GM12864 (cell line): ENCODE measurements at regions not wholly inside any gene's neighbourhood (a gene's known extent, or its start where the extent isn't known, plus 50 kb on each side); places are given as distances from the start of the nearest gene placed in this dataset.

ENCODE experiments used
- DNase-seq: peaks from one replicate; pipeline ENCODE4 v3.0.0-alpha.2; 2011; ENCODE audit warnings: low read depth
- H3K4me3 ChIP-seq: 2 replicates; pipeline ENCODE4 v1.5.1; 2011; ENCODE audit warnings: mild to moderate bottlenecking, low read depth, low read length, control low read depth
- CTCF ChIP-seq: IDR thresholded peaks from 2 replicates; pipeline ENCODE4 v1.5.1; 2011; ENCODE audit warnings: low read depth, mild to moderate bottlenecking, moderate library complexity, low read length, control low read depth, inconsistent platforms; ENCODE audit errors: missing control alignments

- H3K4me3 ChIP-seq: no peak overlapping the region
- TF ChIP-seq CTCF: no peak
- DNase-seq: no peak
These were observed 1006.4 kb downstream of the ARAP2 start for GRCh38 chr4:35237924-35238323.

GRCh38 chr4:35238793-35239192, 1005.5 kb downstream of the ARAP2 start:
- TF ChIP-seq CTCF: no peak
- DNase-seq: no peak

GRCh38 chr4:35246493-35246892, 997.8 kb downstream of the ARAP2 start:
- DNase-seq: no peak
- no peak for TF ChIP-seq CTCF

More at GRCh38 chr4:35238793-35239192, 1005.5 kb downstream of the ARAP2 start:
- no peak overlapping the region for H3K4me3 ChIP-seq

GRCh38 chr4:35247047-35247446, 997.3 kb downstream of the ARAP2 start:
- no peak for DNase-seq
- no peak overlapping the region for H3K4me3 ChIP-seq
- no peak for TF ChIP-seq CTCF

More at GRCh38 chr4:35246493-35246892, 997.8 kb downstream of the ARAP2 start:
- H3K4me3 ChIP-seq: no peak overlapping the region

- no peak for TF ChIP-seq CTCF
- H3K4me3 ChIP-seq: no peak overlapping the region
- no peak for DNase-seq
These were observed 994.0 kb downstream of the ARAP2 start for GRCh38 chr4:35250331-35250730.

GRCh38 chr4:35250761-35251160, 993.6 kb downstream of the ARAP2 start:
- no peak for TF ChIP-seq CTCF
- no peak overlapping the region for H3K4me3 ChIP-seq
- DNase-seq: no peak

- DNase-seq: no peak
- TF ChIP-seq CTCF: no peak
These were observed 992.2 kb downstream of the ARAP2 start for GRCh38 chr4:35252071-35252470.

More at GRCh38 chr4:35252071-35252470, 992.2 kb downstream of the ARAP2 start:
- no peak overlapping the region for H3K4me3 ChIP-seq
